Sigmoid colon (tissue), 6 donors: ENCODE measurements at regions not wholly inside any gene's neighbourhood (a gene's known extent, or its start where the extent isn't known, plus 50 kb on each side); places are given as distances from the start of the nearest gene placed in this dataset.

Experiments used
- DNase-seq: peaks from one replicate; pipeline ENCODE4 v3.0.0-alpha.2; 2019
- H3K27ac ChIP-seq, 4 donors: fragments of 200-600 bp; sonication (generic); one replicate each; pipeline ENCODE4 v1.5.1; 2016 to 2019; ENCODE audit warnings: mild to moderate bottlenecking in 1 of 4
- H3K27me3 ChIP-seq, 3 donors: fragments of 200-600 bp; sonication (generic); one replicate each; pipeline ENCODE4 v1.5.1; 2019; ENCODE audit warnings: mild to moderate bottlenecking in 1 of 3
- H3K36me3 ChIP-seq, 4 donors: fragments of 200-600 bp; sonication (generic); one replicate each; pipeline ENCODE4 v1.5.1; 2016 to 2019
- H3K4me1 ChIP-seq, 4 donors: fragments of 200-600 bp; sonication (generic); one replicate each; pipeline ENCODE4 v1.5.1; 2017 to 2019
- H3K4me3 ChIP-seq, 4 donors: fragments of 200-600 bp; sonication (generic); one replicate each; pipeline ENCODE4 v1.5.1; 2017 to 2019; ENCODE audit warnings: mild to moderate bottlenecking in 2 of 4, moderate library complexity in 1 of 4
- H3K9me3 ChIP-seq, 4 donors: fragments of 200-600 bp in 3 of 4; sonication (generic) in 3 of 4; one replicate each; pipeline versions ENCODE4 v1.5.1 to v1.6.1; 2013 to 2019
- EP300 ChIP-seq, 4 donors: sonication (generic); formaldehyde crosslinking; IDR thresholded peaks; one replicate each; pipeline ENCODE4 v1.6.1; 2017; ENCODE audit warnings: antibody characterized with exemption in 4 of 4
- POLR2A ChIP-seq, 2 donors: fragments of 450-650 bp; IDR thresholded peaks; one replicate each; pipeline ENCODE4 v1.6.1; 2016; ENCODE audit warnings: antibody characterized with exemption in 2 of 2, mild to moderate bottlenecking in 2 of 2, moderate library complexity in 2 of 2
- POLR2AphosphoS5 ChIP-seq, 4 donors: sonication (generic); formaldehyde crosslinking; IDR thresholded peaks; one replicate each; pipeline ENCODE4 v1.6.1; 2017; ENCODE audit warnings: antibody characterized with exemption in 4 of 4
- WGBS, 2 donors: extraction: QIAGEN DNeasy Blood & Tissue Kit; methylation state at CpG; one replicate each; pipeline ENCODE4 v1.1.7; 2013; 5-methylcytosine and 5-hydroxymethylcytosine counted together
- intact Hi-C: fragments of 100-400 bp; cut with DNase I; formaldehyde crosslinking; loops from one replicate; pipeline ENCODE4 v1.15.1; 2023
- TF ChIP-seq, protein P1 (sequence below), 4 experiments: fragments of 450-650 bp in 3 of 4; fragments of 200-600 bp in 1 of 4; IDR thresholded peaks; one replicate each; pipeline ENCODE4 v1.5.1; 2016 to 2019; ENCODE audit warnings: antibody characterized with exemption in 4 of 4, mild to moderate bottlenecking in 3 of 4, moderate library complexity in 2 of 4
- donor health status: healthy with polysubstance abuse.
- donor health status: healthy.

DNA sequence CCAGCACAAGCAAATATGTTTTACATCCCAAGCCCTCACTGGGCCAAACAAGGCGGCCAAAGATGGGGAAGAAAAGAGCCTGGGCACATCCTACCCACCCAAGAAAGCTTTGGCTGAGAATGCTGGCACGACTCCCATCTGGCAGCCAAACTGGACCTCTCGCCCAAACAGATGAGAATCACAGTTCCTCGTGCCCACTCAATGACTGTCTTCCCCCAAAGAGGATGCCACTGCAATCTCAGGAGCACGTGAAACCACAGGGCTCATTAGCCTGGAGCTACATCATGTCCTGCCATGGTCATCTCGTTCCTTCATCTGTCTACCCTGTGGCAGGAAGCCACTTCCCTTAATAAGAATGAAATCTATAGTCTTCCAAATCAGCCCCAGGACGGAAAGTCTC, 536.8 kb downstream of the BNC2 start:
- Histone ChIP-seq H3K4me3 (no peak overlapping the region), H3K36me3 (no peaks in the 10 kb centered on the region), H3K27ac (no peak overlapping the region), H3K27me3 (no peaks in the 10 kb centered on the region), H3K4me1 (peaks cover 0 to 13% (median 9%) of the 10 kb centered on the region in 4 donors), H3K9me3 (no peaks in the 10 kb centered on the region)
- WGBS, 2 donors, result 85 to 88% methylated on average over 7 of the region's 7 CpGs
- intact Hi-C loops, result no loop called here
- no peak for TF ChIP-seq POLR2A (IDR thresholded peaks at IDR 0.05)
- TF ChIP-seq EP300 (IDR thresholded peaks at IDR 0.05), result no peak
- TF ChIP-seq, protein P1, sequence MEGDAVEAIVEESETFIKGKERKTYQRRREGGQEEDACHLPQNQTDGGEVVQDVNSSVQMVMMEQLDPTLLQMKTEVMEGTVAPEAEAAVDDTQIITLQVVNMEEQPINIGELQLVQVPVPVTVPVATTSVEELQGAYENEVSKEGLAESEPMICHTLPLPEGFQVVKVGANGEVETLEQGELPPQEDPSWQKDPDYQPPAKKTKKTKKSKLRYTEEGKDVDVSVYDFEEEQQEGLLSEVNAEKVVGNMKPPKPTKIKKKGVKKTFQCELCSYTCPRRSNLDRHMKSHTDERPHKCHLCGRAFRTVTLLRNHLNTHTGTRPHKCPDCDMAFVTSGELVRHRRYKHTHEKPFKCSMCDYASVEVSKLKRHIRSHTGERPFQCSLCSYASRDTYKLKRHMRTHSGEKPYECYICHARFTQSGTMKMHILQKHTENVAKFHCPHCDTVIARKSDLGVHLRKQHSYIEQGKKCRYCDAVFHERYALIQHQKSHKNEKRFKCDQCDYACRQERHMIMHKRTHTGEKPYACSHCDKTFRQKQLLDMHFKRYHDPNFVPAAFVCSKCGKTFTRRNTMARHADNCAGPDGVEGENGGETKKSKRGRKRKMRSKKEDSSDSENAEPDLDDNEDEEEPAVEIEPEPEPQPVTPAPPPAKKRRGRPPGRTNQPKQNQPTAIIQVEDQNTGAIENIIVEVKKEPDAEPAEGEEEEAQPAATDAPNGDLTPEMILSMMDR (IDR thresholded peaks at IDR 0.05), result no peak
- no peak for DNase-seq

DNA sequence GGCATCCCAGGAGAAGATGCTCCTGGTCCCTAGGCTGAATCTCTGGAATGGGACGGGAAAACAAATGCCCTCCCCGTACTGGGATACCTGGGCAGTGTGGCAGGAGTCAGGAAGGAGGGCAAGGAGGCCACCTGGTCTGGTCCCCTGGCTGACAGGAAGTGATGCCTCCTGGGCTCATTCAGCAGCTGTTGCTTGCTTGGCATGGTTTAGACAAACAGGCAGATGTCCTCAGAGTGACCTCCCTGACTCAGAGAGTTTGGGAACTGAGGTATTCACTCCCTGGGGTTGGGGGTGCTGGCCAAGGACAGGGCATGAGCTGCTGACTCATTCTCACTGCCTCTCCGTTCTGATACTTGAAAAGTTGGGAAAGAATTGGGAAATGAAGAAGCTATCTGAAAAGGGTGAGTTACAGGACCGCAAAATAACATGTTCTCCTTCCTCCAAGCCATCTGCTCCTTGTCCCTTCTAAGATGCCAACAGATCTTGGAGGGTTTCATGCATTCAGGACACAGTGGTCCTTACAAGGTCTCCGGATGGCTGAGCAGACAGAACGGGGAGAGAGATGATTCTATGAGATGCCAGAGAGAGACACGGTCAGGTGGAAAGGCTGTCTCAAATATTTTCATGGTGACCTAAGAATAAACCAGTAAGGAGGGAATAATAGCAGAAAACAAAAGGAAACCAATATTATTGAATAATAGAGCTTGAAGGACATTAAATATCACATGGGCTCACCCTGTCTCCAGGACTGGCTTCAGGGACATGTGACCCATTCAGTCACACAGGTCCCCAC, 534.5 kb downstream of the BNC2 start:
- H3K27ac ChIP-seq, result peak overlapping the region in 3 of 4 donors; percentile 7 to 49 (median 41)
- intact Hi-C loops, result no loop called here
- H3K36me3 ChIP-seq, result no peaks in the 10 kb centered on the region
- H3K4me3 ChIP-seq, result no peak overlapping the region
- H3K9me3 ChIP-seq, result no peaks in the 10 kb centered on the region
- DNase-seq, result peak; percentile 93
- TF ChIP-seq EP300 (IDR thresholded peaks at IDR 0.05), result peak in 2 of 4 donors; percentile 24 to 35
- TF ChIP-seq POLR2A (IDR thresholded peaks at IDR 0.05), result no peak
- TF ChIP-seq POLR2AphosphoS5 (IDR thresholded peaks at IDR 0.05), result peak; percentile 56 to 84 (median 61)
- H3K27me3 ChIP-seq, result no peaks in the 10 kb centered on the region
- 83 to 84% methylated on average over 7 of the region's 7 CpGs for WGBS, 2 donors
- peaks cover 0 to 13% (median 9%) of the 10 kb centered on the region in 4 donors for H3K4me1 ChIP-seq

DNA sequence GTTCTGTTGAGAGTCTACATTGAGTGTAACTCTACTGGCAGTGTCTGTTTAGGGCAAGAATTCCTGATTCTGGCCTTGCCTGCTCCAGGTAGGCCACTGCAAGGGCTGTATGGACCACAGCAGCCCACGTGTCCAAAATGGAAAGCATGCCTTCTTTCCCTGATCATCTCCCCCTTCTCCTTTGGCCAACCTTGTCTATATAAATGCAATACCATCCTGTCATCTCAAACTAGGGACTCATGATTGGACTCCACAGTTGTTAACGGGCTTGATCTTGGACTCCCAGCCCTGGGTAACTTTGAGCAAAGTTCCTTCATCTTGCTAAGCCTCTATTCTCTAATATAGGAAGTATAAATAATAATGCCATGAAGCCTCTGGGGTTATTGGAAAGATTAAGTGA, 533.6 kb downstream of the BNC2 start:
- H3K4me3 ChIP-seq, result no peak overlapping the region
- peaks cover 0 to 13% (median 9%) of the 10 kb centered on the region in 4 donors for H3K4me1 ChIP-seq
- no peaks in the 10 kb centered on the region for H3K9me3 ChIP-seq
- H3K36me3 ChIP-seq, result no peaks in the 10 kb centered on the region
- H3K27me3 ChIP-seq, result no peaks in the 10 kb centered on the region
- intact Hi-C loops, result no loop called here
- H3K27ac ChIP-seq, result peak overlapping the region in 2 of 4 donors; percentile 7 to 49
- 48 to 79% methylated on average over 2 of the region's 2 CpGs for WGBS, 2 donors
- DNase-seq, result no peak
- TF ChIP-seq POLR2AphosphoS5 (IDR thresholded peaks at IDR 0.05), result no peak
- TF ChIP-seq EP300 (IDR thresholded peaks at IDR 0.05), result no peak
- TF ChIP-seq, protein P1 (IDR thresholded peaks at IDR 0.05), result no peak
- TF ChIP-seq POLR2A (IDR thresholded peaks at IDR 0.05), result no peak

DNA sequence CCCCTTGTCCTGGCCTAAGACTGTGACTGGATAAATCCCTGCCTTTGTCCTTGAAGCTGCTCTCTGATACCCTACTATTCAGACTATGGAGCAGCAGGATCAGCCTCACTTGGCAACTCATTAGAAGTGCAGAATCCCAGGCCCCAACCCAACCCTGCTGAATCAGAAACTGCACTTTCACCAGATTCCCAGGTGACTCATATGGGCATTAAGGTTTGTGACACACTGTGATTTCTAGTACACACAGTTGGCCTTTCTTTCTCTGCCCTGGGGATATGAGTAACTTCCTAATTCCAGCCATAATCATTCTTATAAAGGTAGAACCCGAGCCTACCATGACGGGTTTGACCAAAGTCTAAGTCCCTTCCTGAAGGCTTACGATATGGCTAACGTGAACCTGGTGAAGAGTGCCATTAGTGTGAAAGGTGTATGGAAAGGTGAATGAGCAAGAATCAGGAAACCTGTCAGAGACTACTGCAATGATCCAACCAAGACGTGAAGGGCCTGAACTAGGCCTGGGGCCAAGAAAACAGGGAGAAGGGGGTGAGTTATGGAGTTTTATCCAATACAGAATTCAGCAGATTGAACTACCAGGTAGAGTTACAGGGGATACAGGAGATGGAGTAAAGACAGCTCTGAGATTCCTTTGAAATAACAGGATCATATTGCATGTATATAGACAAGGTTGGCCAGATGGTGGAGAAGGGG, 533.0 kb downstream of the BNC2 start:
- TF ChIP-seq, protein P1 (IDR thresholded peaks at IDR 0.05), result no peak
- TF ChIP-seq EP300 (IDR thresholded peaks at IDR 0.05) (no peak), POLR2A (IDR thresholded peaks at IDR 0.05) (no peak), POLR2AphosphoS5 (IDR thresholded peaks at IDR 0.05) (no peak)
- Histone ChIP-seq H3K27me3 (no peaks in the 10 kb centered on the region), H3K4me3 (no peak overlapping the region), H3K36me3 (no peaks in the 10 kb centered on the region), H3K4me1 (peaks cover 0 to 13% (median 9%) of the 10 kb centered on the region in 4 donors), H3K9me3 (no peaks in the 10 kb centered on the region), H3K27ac (no peak overlapping the region)
- intact Hi-C loops, result no loop called here
- WGBS, 2 donors, result 82 to 89% methylated on average over 5 of the region's 5 CpGs
- no peak for DNase-seq

DNA sequence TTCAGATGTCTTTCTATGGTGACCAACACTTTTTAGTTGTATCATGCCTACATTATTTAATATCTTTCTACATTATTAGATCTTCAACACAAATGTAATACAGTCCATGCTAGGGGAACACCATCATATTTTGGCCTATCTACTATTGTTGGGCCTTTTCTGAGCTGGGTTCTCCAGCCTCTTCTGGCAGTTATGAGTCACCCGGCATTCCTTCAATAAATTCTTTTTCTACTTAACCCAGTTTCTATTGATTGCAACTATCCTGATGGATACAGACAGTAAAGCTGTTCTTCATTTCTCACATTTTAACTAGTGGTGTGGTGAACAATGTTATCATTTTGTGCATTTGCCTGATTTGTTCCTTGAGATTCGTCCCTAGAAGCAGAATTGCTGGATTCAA, 529.3 kb downstream of the BNC2 start:
- H3K4me3 ChIP-seq, result no peak overlapping the region
- no peaks in the 10 kb centered on the region for H3K27me3 ChIP-seq
- intact Hi-C loops, result no loop called here
- TF ChIP-seq, protein P1 (IDR thresholded peaks at IDR 0.05), result no peak
- TF ChIP-seq POLR2AphosphoS5 (IDR thresholded peaks at IDR 0.05) (no peak), EP300 (IDR thresholded peaks at IDR 0.05) (no peak), POLR2A (IDR thresholded peaks at IDR 0.05) (no peak)
- no peaks in the 10 kb centered on the region for H3K9me3 ChIP-seq
- WGBS, 2 donors, result 81 to 88% methylated on average over 2 of the region's 2 CpGs
- H3K4me1 ChIP-seq, result peaks cover 0 to 18% (median 1%) of the 10 kb centered on the region in 4 donors
- DNase-seq, result no peak
- no peaks in the 10 kb centered on the region for H3K36me3 ChIP-seq
- H3K27ac ChIP-seq, result no peak overlapping the region
